Esophagus (tissue), 2 donors: ENCODE measurements at regions not wholly inside any gene's neighbourhood (a gene's known extent, or its start where the extent isn't known, plus 50 kb on each side); places are given as distances from the start of the nearest gene placed in this dataset.

Experiments
- H3K27ac ChIP-seq, 2 donors: one replicate each; pipeline ENCODE4 v1.5.1; 2013; ENCODE audit warnings: low read depth in 2 of 2, mild to moderate bottlenecking in 2 of 2, inconsistent platforms in 1 of 2, low read length in 1 of 2, moderate library complexity in 1 of 2
- H3K27me3 ChIP-seq, 2 donors: one replicate each; pipeline ENCODE4 v1.6.1; 2013; ENCODE audit warnings: low read length in 2 of 2, control low read depth in 1 of 2, mild to moderate bottlenecking in 1 of 2; ENCODE audit not compliant: insufficient read depth in 2 of 2, control insufficient read depth in 1 of 2
- H3K36me3 ChIP-seq, 2 donors: one replicate each; pipeline ENCODE4 v1.6.1; 2013; ENCODE audit warnings: low read length in 1 of 2; ENCODE audit not compliant: control insufficient read depth in 2 of 2, insufficient read depth in 2 of 2
- H3K4me1 ChIP-seq, 2 donors: one replicate each; pipeline ENCODE4 v1.6.1; 2013; ENCODE audit warnings: low read length in 1 of 2; ENCODE audit not compliant: control insufficient read depth in 2 of 2, insufficient read depth in 2 of 2
- H3K4me3 ChIP-seq, 2 donors: one replicate each; pipeline ENCODE4 v1.5.1; 2013; ENCODE audit warnings: low read length in 2 of 2, mild to moderate bottlenecking in 2 of 2, low read depth in 1 of 2, moderate library complexity in 1 of 2
- H3K9me3 ChIP-seq, 2 donors: one replicate each; pipeline ENCODE4 v1.6.1; 2013; ENCODE audit warnings: mild to moderate bottlenecking in 2 of 2, low read depth in 1 of 2, low read length in 1 of 2, moderate library complexity in 1 of 2; ENCODE audit not compliant: control insufficient read depth in 2 of 2, insufficient read depth in 1 of 2
- WGBS, 2 donors: extraction: QIAGEN DNeasy Blood & Tissue Kit; methylation state at CpG; one replicate each; pipeline ENCODE4 v1.1.7; 2013; 5-methylcytosine and 5-hydroxymethylcytosine counted together
- donor health status: healthy with polysubstance abuse.
- donor health status: Bipolar disorder and iron deficiency.

DNA sequence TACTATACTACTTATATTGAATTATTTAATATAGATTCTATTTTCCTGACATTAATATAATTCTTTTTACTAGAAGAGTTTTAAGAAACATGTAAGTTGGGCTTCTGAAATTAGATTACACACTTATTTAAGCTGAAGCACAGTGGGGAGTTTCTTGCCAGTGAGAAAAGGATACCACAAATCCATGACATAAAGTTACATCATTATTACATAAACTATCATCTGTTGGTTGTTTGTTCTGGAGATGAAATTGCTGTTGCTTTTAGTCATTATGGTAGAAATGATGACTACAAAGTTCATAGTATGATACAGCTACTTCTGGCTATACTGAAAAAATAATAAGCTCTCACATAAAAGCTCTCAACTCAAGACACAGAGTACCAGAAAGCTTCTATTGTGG, 880.4 kb downstream of the PCDH18 start:
- Histone ChIP-seq H3K27ac (no peak overlapping the region), H3K4me1 (no peaks in the 10 kb centered on the region), H3K9me3 (no peaks in the 10 kb centered on the region), H3K4me3 (no peak overlapping the region), H3K36me3 (no peaks in the 10 kb centered on the region), H3K27me3 (no peaks in the 10 kb centered on the region)

GRCh38 chr4:136651278-136651667, 881.0 kb downstream of the PCDH18 start:
- H3K4me1 ChIP-seq: no peaks in the 10 kb centered on the region
- WGBS, 2 donors: 55 to 56% methylated on average over 1 of the region's 1 CpG
- no peaks in the 10 kb centered on the region for H3K27me3 ChIP-seq
- no peak overlapping the region for H3K4me3 ChIP-seq
- no peaks in the 10 kb centered on the region for H3K36me3 ChIP-seq
- H3K27ac ChIP-seq: no peak overlapping the region
- H3K9me3 ChIP-seq: no peaks in the 10 kb centered on the region

DNA sequence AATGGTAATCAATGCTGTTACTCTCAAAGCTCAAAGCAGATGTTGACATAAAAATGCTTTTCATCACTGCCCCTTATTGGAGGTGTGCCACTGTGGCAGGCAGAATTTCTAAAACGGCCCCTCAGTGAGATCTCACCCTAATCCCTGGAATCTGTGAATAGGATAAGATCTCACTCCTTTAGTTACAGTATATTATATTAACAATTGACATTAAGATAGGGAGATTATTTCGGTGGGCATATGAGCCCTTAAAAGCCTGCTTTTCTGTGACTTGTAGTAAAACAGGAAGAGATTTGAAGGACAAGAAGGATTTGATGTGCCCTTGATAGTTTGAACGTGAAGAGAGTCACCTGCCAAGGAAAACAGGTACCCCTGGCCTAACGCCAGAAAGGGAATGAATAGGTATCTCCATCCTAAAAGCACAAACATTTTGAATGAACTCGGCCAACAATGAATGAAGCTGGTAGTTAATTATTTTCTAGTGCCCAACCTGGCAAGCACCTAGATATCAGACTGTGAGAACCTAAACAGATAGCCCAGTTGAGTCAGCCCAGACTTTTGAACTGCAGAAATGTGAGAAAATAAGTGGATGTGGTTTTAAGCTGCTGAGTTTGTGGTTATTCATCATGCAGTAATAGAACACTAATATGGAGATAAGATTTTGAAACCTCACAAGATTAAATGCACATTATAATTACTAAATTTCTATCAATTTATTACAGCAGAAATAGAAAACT, 881.6 kb downstream of the PCDH18 start:
- Histone ChIP-seq H3K4me3 (no peak overlapping the region), H3K36me3 (no peaks in the 10 kb centered on the region), H3K27me3 (no peaks in the 10 kb centered on the region), H3K4me1 (no peaks in the 10 kb centered on the region), H3K27ac (no peak overlapping the region), H3K9me3 (no peaks in the 10 kb centered on the region)
- WGBS, 2 donors: 30 to 38% methylated on average over 5 of the region's 5 CpGs

DNA sequence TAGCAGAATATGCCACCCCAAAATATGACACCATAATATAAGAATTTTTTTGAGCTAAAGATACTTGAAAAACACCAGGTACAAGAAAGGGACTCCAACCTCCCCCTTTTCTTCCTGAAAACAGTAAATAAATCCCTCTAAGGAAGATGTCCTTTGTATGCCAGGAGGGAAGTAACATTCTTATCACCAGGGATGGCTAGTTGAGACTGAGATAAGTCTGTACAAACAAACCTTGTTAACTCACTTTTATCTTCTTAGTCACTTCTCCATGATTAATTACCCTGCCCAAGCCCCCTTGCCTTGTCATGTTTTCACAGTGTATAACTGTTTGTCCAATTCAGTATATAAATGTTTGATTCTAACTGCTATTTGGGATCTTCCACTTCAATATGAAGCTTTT, 888.0 kb downstream of the PCDH18 start:
- Histone ChIP-seq H3K27me3 (no peaks in the 10 kb centered on the region), H3K9me3 (no peaks in the 10 kb centered on the region), H3K4me3 (no peak overlapping the region), H3K27ac (no peak overlapping the region), H3K36me3 (no peaks in the 10 kb centered on the region), H3K4me1 (no peaks in the 10 kb centered on the region)

DNA sequence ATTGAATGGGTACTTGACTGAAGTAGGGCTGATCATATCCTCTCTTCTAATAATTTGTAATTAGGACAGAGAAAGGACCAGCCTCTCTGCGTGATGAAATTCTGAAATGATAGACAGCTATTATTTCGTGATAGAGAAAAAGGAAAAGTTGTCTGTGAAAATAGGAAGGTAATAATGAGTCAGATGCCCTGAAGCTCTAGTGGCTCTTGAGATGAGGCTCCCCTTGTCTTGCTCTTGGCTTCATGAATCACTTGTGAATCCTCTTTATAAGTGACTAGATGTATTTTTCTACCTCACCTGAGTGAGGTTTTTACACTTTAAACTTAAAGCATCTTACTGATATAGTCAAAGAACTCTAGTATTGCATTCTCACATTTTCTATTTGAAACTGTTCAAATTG, 888.9 kb downstream of the PCDH18 start:
- Histone ChIP-seq H3K4me1 (no peaks in the 10 kb centered on the region), H3K4me3 (no peak overlapping the region), H3K36me3 (no peaks in the 10 kb centered on the region), H3K9me3 (no peaks in the 10 kb centered on the region), H3K27ac (no peak overlapping the region), H3K27me3 (no peaks in the 10 kb centered on the region)
- WGBS, 2 donors: 83 to 86% methylated on average over 2 of the region's 2 CpGs

DNA sequence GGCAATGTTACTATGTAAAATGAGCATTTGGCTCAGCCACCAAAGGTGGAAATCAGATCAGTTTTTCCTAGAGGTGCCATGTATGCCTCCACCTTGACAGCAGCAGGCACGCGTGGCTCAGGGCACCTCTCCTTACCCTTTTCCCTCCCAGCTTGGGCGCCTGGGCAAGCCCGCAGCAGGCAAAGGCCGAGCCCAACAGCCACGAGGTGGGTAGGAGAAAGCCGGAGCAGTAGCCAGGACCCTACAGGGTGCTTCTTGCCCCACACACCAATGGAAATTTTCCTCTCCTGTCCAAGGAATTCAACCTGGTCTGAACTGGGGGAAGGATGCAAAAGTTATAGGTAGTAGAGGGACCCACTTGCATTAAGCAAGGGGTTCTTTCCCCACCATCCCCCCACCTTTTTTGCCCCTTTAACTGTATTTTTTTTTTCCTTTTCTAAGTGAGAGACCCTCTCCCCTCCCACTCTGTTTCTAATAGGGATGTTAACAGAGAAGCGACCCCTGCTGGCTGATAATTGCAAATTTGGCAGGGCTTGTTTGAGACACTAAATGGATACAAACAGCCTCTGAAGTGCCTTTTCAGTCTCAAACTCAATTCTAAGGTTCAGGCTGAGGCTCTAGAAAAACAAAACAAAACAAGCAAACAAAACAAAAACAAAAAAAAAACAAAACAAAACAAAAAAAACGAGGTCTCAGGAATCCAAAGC, 895.1 kb downstream of the PCDH18 start:
- H3K4me3 ChIP-seq: no peak overlapping the region
- no peaks in the 10 kb centered on the region for H3K9me3 ChIP-seq
- no peaks in the 10 kb centered on the region for H3K27me3 ChIP-seq
- 74 to 77% methylated on average over 9 of the region's 9 CpGs for WGBS, 2 donors
- H3K36me3 ChIP-seq: no peaks in the 10 kb centered on the region
- H3K27ac ChIP-seq: no peak overlapping the region
- H3K4me1 ChIP-seq: no peaks in the 10 kb centered on the region

- no peak overlapping the region for H3K4me3 ChIP-seq
- H3K9me3 ChIP-seq: no peaks in the 10 kb centered on the region
- H3K36me3 ChIP-seq: no peaks in the 10 kb centered on the region
- H3K4me1 ChIP-seq: no peaks in the 10 kb centered on the region
- WGBS, 2 donors: 82 to 87% methylated on average over 10 of the region's 10 CpGs
- no peaks in the 10 kb centered on the region for H3K27me3 ChIP-seq
- H3K27ac ChIP-seq: no peak overlapping the region
Observed at GRCh38 chr4:136636155-136636554, 896.1 kb downstream of the PCDH18 start.

DNA sequence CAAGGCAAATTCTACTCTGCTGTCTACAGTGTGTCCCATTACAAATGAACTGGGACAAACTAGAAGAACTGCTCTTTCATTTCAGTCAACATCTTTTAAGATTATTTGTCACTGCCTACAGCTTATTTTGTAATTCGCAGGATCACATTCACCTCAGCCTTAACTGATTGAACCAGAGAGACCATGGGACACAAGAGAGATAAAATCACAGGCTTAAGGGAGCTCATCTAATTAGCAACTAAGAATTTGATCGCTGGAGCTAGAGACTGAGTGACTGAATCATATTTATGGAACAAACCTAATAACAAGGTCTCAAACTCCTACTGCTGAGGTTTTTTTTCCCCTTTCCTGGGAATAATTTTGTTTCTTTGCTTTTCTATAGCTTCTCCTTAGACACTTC, 898.2 kb downstream of the PCDH18 start:
- no peaks in the 10 kb centered on the region for H3K36me3 ChIP-seq
- 74 to 77% methylated on average over 2 of the region's 2 CpGs for WGBS, 2 donors

DNA sequence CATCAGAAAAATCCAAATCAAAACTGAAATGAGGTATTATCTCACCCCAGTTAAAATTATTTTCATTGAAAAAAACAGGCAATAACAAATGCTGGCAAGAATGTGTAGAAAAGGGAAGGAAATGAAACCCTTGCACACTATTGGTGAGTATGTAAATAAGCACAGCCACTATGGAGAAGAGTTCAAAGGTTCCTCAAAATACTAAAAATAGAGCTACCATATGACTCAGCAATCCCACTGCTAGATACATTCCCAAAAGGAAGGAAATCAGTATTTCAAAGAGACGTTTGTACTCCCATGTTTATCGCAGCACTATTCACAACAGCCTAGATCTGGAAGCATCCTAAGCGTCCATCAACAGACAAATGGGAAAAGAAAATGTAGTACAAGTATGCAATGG, 932.4 kb downstream of the PCDH18 start:
- WGBS, 2 donors: 73 to 78% methylated on average over 3 of the region's 3 CpGs
- Histone ChIP-seq H3K27me3 (no peaks in the 10 kb centered on the region), H3K4me1 (no peaks in the 10 kb centered on the region)

More for the DNA sequence above, 898.2 kb downstream of the PCDH18 start:
- Histone ChIP-seq H3K27me3 (no peaks in the 10 kb centered on the region), H3K27ac (no peak overlapping the region), H3K4me1 (no peaks in the 10 kb centered on the region), H3K9me3 (no peaks in the 10 kb centered on the region), H3K4me3 (no peak overlapping the region)

GRCh38 chr4:136590440-136590839, 941.9 kb downstream of the PCDH18 start:
- Histone ChIP-seq H3K4me1 (no peaks in the 10 kb centered on the region), H3K27ac (no peak overlapping the region), H3K27me3 (no peaks in the 10 kb centered on the region), H3K9me3 (no peaks in the 10 kb centered on the region), H3K36me3 (no peaks in the 10 kb centered on the region), H3K4me3 (no peak overlapping the region)
- 67 to 79% methylated on average over 1 of the region's 1 CpG for WGBS, 2 donors

More for the DNA sequence above, 932.4 kb downstream of the PCDH18 start:
- H3K27ac ChIP-seq: no peak overlapping the region
- no peaks in the 10 kb centered on the region for H3K36me3 ChIP-seq
- no peaks in the 10 kb centered on the region for H3K9me3 ChIP-seq
- no peak overlapping the region for H3K4me3 ChIP-seq
